GM12865 (cell line): ENCODE measurements at regions not wholly inside any gene's neighbourhood (a gene's known extent, or its start where the extent isn't known, plus 50 kb on each side); places are given as distances from the start of the nearest gene placed in this dataset.

ENCODE experiments used
- DNase-seq: peaks from one replicate; pipeline ENCODE4 v3.0.0; 2010; ENCODE audit warnings: low read depth
- H3K4me3 ChIP-seq: 2 replicates; pipeline ENCODE4 v1.5.1; 2011; ENCODE audit warnings: mild to moderate bottlenecking, low read depth, low read length, control low read depth
- CTCF ChIP-seq: IDR thresholded peaks from 2 replicates; pipeline ENCODE4 v1.5.1; 2011; ENCODE audit warnings: low read length, control low read depth, low read depth, inconsistent platforms; ENCODE audit not compliant: insufficient read depth; ENCODE audit errors: missing control alignments

DNA sequence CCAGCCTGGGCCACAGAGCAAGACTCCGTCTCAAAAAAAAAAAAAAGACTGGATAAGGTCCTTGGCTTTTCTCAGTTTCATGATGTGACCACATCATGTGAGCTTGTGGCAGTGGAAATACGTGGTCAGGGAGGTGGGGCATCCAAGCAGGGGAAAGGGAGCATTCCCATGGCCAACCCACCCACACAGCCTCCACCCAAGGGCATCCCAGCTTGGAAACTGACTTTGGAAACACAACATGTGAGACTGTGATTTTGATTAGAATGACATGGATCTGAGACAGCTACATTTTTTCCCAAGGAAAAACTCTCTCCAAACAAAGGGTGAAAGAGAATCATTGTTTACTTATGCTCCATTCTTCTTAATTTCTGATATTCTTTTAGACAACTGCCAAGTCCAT, 405.0 kb upstream of the ZNF507 start:
- TF ChIP-seq CTCF, result no peak
- no peak for DNase-seq

DNA sequence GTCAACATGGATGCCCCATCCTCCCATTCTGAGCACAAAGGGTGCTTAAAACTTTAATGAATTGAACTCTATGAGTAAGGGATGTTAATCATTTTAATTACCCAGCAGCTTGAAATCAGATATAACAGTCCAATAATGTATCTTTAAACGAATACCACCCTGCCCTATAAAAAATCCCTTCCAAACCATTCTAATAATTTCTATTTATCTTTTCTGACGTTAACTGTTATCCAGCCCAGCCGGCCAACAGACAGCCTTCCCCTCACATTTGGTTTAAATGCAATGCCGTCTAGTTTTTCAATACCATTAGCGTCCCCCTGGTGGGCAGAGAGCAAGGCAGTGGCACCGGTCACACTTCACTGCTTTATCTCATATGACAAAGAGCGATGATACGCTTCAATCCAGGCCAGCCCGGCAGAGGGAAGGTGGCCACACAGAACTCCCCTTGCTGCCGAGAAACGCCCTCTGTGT, 402.2 kb upstream of the ZNF507 start:
- no peak for TF ChIP-seq CTCF
- H3K4me3 ChIP-seq, result no peak overlapping the region
- no peak for DNase-seq

More for the DNA sequence above, 405.0 kb upstream of the ZNF507 start:
- H3K4me3 ChIP-seq, result no peak overlapping the region

DNA sequence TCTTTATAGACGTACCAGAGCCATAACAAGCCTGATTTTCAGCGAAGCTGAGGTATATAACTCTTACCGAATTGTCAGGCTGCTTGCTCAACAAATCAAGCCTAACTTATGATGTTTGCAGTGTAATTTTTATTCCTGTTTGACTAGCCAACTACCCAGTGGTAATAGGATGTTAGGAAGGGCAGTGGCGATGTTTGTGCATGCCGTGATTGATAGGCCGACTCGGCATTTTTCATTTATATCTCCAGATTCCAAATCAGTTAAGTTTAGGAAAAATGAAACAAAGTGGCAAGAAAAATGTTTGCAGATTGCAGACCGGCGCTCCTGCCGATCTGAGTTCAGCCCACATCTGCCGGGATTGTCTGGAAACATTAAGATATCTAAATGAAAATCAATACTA, 401.6 kb upstream of the ZNF507 start:
- H3K4me3 ChIP-seq, result no peak overlapping the region
- TF ChIP-seq CTCF, result no peak
- DNase-seq, result no peak

DNA sequence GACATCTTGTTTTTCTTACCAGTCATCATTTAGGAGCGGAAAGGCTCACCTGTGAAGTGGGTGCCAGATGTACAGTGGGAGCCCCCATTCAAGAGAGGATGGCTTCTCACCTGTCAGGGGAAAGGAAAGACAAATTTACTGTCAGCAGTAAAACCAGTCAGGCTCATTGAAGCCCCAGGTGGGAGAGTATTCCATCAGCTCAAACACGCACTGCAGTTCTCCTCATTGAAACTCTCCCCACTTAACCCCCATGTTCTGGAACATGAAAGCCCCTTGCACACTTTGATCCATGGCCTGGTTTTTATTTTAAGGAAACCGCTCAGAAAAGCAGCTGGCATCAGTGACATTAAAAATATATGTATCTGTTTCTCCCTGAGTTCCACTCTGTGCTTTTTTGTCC, 401.1 kb upstream of the ZNF507 start:
- no peak overlapping the region for H3K4me3 ChIP-seq
- TF ChIP-seq CTCF, result no peak
- DNase-seq, result no peak

DNA sequence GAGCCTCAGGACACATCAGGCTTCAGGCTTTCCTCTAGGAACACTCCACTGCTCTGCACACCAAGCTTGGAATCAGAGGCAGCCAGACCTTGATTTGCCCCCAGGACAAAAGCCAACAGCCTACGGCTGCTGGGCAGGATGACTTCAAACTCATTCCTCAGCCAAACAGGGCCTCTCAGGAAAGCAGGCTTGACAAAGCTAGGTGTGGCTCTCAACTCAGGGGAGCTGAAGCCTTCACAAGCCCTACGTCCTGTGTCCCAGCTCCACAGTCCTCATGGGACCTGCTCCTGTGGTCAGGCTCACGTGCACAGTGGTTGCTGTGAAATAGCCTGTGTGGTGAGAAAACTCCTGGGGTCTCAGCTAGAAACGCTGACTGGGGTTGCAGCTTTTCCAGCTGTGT, 398.9 kb upstream of the ZNF507 start:
- no peak for DNase-seq
- no peak for TF ChIP-seq CTCF
- no peak overlapping the region for H3K4me3 ChIP-seq

DNA sequence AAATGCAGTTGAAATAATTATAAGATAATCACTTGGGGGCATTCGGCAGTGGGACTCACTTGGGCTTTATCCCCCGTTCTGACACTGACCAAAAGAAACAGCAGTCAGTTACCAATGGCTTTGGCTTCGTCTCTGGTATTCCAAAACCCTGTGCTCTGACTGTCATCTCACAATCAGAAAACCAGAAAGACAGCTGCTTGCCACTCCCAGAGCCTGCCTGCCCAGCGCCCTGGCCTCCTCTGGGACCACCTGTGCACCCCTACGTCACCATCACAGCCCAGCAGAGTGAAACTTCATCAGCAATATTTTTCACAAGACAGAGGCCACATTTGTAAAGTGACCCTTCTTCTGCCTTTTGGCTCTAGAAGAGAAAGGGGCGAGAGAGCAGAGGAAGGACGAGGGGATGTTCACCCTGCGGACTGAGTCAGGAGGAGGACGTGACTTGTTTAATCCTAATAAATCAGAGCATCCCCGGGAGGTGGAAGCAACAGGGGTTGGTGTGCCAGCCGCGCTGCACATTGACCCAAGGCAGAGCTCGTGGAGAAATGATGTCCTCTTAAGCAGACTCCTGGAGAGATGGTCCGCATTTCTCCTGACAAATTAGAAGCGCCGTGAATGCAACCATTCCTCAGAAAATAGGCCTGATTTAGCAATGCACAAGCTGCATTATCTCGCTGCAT, 397.8 kb upstream of the ZNF507 start:
- TF ChIP-seq CTCF, result no peak
- no peak for DNase-seq
- H3K4me3 ChIP-seq, result no peak overlapping the region

- no peak for DNase-seq
- no peak for TF ChIP-seq CTCF
Observed at GRCh38 chr19:31952693-31953092, 392.7 kb upstream of the ZNF507 start.

More at GRCh38 chr19:31952693-31953092, 392.7 kb upstream of the ZNF507 start:
- no peak overlapping the region for H3K4me3 ChIP-seq
